GM20431 (cell line): ENCODE measurements at regions not wholly inside any gene's neighbourhood (a gene's known extent, or its start where the extent isn't known, plus 50 kb on each side); places are given as distances from the start of the nearest gene placed in this dataset.

Experiments used
- in situ Hi-C: fragments of 300-500 bp; cut with MseI, MboI; formaldehyde crosslinking; loops from one replicate; pipeline ENCODE4 v1.15.0; 2020; ENCODE audit warnings: low sequenced_read_pairs; ENCODE audit not compliant: unreplicated experiment

DNA sequence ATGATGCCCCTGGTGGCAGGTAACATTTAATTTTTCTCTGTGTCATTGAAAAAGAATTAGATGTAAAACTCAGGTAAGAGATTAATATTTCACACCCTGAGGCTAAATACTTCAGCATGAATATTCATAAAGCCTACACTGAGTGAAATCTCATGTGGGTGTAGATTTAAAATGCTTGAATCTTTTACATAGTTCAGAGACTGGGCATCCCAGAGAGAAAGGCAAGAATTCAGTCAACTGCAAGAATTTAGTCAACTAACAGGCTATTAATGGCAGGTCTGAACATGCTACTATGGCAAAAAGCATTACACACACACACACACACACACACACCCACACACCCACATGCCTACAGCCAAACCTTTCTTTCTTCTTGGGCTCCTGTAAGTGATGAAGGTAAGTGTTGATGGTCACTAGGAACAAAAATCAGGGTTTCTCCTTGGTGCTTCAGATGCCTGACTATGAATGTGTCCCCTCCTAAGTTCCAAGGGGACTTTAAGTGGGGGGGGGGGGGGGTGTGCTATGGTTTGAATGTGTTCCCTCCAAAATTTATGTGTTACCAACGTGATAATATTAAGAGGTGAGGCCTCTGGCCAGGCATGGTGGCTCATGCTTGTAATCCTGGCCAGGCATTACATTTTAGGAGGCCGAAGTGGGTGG is 63.7 kb upstream of the PSMD7 start:
- in situ Hi-C loops: no loop called here

DNA sequence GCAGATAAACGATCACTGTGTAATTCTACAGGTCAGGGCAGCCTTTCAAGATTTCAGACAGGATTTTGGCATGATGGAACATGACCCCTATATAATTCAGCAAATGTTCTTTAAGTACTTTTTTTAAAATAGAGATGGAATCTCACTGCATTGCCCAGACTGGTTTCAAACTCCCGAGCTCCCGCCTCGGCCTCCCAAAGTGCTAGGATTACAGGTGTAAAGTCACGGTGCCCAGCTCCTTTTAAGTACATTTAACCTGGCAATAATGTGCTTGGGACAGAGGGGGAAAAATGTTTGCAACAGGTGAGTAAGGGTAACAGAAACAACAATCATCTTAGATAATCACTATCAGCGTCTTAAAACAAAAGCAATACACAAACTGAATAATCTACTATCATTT is 66.5 kb upstream of the PSMD7 start:
- in situ Hi-C loops: no loop called here

DNA sequence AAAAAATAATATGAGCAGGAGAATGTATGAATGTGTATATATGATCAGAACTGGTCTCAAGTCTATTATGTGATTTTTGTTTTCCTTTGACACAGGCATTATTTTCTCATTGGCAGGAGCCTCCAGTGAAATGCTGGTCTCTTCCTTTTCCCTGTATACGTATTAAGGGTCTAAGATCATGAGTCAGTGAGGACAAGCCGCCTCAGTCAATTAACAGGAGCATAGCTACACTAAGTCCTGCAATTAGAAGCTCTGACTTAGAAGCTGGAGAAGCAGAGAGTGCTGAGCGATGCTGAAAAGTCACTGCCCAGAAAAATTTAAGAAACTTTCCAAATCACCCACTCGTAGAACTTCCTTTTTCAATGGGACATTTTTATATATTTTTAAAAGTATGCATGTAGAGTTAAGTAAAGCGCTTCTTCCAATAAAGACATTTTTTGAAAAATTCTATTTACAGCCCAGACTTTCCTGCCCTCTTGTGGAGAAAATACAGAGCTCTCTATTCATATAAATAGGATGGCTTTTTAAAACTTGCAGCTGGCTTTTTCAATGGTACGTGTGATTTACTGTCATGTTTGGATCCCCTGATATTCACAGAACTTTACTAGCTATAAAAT is 70.2 kb upstream of the PSMD7 start:
- in situ Hi-C loops: no loop called here

DNA sequence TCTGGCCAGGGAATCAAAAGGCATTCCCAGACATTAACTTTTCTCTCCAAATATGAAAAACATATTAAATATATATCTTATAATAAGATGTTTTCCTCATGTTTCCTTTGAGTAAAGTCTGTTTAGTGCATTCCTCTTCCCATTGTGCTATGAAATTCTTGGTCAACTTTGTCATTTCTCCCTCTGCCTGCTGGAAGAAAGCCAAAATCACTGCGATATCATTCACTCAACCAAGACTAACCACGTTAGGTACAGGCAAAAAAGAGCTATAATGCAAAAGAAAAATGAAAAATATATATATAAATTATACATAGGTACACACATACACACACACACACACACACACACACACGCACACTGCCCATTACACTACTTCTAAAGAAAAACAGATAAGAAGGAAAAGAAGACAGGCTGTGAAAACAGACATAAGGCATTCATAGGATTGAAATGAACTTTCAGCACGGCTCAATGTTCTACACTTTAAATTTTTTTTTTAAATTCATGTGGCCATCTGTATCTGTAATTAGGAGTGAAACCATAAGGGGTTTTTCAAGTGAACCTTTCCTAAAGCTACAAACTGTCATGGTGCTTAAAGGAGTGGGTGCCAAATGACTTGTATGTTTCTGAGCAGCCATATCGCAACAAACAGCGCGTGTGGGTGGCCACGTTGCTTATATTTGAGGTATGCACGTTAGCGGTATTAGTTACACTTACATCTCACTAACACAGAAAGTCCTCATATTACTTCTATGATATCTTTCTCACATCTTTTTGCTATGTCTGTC is 71.6 kb upstream of the PSMD7 start:
- in situ Hi-C loops: no loop called here

DNA sequence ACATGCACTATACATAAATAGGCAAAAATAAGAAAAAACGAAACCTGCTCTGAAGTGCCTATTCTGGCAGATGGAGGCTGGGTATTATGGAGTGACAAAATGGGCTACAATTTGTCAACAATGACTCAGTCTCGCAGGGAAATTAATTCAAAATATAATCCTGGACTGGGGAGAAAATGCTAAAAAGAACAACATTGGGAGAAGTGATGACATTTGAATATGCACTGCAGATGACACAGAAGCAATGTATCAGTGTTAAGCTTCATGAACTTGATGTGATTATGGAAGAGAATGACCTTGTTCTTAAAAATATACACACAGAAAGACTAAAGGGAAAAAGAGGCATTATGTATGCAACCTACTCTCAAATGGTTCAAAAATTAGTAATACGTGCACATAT is 74.8 kb upstream of the PSMD7 start:
- in situ Hi-C loops: no loop called here

DNA sequence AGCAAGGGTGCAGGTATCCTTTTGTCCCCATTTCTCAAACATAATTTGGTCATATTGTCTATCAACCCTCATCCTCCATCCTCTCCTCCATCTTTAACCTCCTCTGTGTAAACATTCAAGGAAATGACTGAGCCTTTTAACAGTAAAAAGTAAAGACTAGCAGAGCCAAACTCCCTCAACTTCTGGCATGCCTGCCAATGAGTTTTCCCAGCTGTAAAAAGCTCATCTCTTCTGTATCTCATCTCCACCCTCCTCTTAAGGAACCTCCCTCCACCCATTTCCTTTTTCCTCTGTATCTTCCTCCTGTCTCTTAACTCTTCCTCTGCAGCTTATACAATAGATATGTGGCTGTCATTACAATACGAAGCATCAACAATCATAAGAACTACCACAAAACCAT is 76.9 kb upstream of the PSMD7 start:
- in situ Hi-C loops: loop anchor here (10.0 kb wide), 1 partner anchor 55 kb away; no protein-coding TSS in a partner anchor

DNA sequence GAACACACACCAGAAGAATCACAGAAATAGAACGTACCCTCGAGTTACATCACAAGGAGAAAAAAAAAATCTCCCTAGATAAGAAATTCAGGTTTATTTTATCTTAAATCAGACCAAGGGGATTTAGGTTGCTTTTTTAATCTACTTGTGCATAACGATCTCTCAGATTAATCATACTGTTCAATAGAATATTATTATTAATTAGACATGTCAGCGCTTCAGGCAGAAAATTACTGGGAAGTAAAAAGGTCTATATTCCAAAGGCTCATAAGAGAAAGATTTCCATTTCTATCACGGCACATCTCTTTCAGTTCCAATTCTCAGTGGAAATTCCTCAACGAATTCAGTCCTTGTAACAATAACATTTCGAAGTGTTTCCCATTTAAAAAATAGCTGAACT is 77.7 kb upstream of the PSMD7 start:
- in situ Hi-C loops: loop anchor here (10.0 kb wide), 1 partner anchor 56 kb away; no protein-coding TSS in a partner anchor

DNA sequence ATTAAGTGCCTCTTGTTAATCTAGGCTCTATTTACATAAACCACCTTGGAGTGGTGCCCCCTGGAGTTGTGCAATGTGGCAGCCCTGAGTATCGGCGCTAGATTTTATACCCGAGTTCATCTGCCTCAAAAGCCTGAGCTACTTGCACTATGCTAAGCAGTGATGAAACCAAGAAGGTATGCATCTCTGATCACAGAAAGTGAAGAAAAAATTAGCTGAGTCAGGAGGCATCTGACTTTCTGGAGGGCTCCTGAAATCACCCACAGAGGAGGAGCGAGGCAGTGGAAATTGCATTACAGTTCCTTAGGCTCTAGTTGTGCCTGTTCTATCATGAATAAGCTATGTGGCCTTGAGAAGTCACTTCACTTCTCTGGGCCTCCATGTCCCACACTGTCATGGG is 80.3 kb upstream of the PSMD7 start:
- in situ Hi-C loops: loop anchor here (10.0 kb wide), 1 partner anchor 58 kb away; no protein-coding TSS in a partner anchor

DNA sequence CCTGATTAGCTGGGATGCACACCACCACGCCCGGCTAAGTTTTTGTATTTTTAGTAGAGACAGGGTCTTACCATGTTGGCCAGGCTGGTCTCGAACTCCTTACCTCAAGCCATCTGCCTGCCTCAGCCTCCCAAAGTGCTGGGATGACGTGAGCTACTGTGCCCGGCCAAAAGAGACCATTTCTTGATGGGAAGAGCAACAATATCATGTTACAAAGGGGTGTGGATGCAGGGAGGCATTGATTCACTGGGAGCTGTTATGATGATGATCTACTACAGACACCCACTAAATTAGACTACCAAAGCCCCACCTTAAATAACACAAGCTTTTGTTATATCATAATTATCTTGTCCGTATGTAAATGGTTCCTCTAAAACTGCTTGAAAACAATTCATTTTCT is 81.4 kb upstream of the PSMD7 start:
- in situ Hi-C loops: loop anchor here (10.0 kb wide), 1 partner anchor 60 kb away; no protein-coding TSS in a partner anchor

DNA sequence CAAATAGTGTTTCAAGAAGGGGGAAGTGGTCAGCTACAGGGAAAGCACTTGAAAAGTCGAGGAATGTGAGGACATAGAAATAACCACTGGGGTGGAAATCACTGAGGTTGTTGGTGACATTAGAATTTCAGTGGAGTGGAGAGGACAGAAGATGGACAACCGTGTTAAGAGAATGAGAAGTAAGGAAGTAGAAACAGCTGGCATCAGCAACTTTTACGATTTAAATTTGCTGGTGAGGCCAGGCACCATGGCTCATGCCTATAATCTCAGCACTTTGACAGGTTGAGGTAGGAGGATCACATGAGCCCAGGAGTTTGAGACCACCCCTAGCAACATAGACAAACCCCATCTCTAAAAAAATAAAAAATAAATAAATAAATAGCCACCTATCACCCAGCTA is 83.2 kb upstream of the PSMD7 start:
- in situ Hi-C loops: loop anchor here (10.0 kb wide), 1 partner anchor 61 kb away; no protein-coding TSS in a partner anchor

DNA sequence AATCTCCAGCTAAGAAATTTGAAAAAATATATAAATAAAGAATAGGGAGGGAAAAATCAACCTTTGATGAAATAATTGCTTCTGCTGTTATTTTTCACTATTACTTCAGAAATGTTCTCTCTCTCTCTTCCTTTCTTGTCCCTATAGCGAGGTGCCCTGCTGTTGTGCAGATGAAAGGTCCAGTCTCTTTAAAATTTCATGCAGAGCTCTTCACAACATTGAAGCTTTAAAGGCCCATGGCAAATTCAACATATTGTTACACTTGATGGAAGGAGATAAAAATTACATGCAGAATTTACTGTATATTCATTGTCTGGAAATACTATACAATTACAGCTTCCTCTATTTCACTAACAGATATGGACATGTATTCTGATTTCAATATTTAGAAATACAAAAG is 86.4 kb upstream of the PSMD7 start:
- in situ Hi-C loops: loop anchor here (10.0 kb wide), 1 partner anchor 65 kb away; no protein-coding TSS in a partner anchor

DNA sequence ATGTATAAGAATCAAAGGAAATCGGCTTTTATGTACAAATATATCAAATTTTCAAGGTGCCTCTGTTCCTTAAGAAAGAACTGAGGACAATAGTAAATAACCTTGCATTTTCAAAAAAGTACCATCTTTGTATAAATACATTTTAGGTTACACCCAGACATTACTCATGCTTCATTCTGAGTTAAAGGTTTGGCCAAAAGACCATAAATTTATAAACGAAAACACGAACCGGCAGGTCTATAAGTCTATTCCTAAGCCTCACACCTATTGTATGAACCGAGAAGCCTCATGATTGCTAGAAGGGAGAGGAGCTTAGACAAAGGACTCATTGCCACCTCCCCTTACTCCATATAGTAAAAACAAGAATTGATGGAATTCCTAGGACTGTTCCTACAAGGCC is 94.6 kb upstream of the PSMD7 start:
- in situ Hi-C loops: no loop called here

DNA sequence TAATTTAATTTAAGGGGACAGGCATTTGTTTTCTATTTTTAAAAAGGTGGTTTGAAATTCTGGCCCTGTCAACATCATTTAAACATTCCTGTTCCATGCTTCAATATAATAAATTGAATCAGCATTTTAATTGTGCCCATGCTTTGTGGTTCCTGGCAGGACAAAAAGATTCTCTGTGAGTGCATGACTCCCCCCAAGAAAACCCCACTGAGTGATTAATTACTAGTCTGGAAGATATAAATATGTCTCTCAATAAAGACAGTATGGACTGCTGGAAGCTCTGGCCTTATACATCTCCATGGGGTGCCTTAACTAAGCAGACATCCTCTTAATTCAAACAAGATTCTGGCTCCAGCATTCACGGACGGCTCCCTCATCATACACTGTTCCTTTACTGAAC is 95.0 kb upstream of the PSMD7 start:
- in situ Hi-C loops: no loop called here

DNA sequence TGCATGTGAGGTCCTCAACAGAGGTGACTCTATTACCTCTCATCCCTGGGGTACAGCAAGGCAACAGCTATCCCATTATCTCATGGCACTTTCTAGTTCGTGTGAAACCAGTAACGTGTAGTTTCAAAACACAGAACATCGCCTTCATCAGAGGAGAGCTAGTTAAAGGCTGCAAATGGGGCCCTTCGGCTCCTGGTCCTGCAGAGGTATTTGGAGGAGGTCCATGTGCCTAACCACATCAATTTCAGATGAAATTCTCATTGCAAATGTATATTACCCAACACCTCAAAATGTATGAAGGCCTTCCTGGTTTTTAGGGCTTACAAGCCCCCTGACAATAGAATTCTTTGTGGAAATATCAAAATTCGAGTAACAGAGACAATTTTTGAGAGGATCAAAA is 95.7 kb upstream of the PSMD7 start:
- in situ Hi-C loops: no loop called here

DNA sequence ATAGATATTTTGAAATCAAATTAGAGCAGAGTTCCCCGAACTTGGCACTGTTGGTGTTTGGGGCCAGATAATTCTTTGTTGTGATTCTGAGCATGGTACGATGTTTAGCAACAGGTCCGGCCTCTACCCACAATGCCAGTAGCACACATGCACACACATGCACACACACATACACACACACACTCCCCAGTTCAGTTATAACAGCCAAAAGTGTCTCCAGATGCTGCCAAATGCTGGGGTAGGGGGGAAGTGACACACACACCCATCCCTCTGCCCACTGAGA is 96.8 kb upstream of the PSMD7 start:
- in situ Hi-C loops: no loop called here

DNA sequence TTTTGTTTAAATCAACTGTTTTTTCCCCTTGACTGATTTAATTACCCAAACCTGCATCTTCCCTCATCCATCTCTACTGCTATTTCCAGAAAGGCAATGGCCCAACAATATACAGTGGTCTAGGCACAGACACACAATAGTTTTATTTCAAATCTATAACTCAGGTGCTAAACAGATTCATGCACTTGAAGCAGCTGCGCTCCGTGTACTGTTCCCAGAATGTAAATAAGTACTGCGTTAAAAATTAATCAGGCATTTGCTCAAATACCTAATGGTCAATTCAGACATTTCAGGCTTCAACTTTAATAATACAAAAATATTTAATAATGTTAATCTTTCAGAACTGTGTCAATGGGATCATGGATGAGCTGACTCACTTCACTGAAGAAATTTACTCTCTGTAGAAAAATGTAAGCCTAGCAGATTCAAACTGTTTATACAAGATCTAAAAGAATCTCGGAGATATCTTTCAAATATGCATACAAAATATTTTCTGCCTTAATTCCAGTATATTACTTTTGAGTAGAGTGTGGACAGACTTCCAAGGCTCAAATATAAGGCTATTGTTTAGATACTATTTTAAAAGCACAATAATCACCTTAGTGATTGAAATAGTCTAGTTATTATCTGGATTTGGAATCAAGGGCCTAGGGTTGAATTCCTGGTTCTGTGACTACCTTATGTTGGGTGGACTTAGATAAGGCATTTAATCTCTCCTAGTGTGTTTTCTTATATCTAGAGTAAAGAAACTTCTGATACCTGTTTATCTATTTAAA is 97.4 kb upstream of the PSMD7 start:
- in situ Hi-C loops: no loop called here

DNA sequence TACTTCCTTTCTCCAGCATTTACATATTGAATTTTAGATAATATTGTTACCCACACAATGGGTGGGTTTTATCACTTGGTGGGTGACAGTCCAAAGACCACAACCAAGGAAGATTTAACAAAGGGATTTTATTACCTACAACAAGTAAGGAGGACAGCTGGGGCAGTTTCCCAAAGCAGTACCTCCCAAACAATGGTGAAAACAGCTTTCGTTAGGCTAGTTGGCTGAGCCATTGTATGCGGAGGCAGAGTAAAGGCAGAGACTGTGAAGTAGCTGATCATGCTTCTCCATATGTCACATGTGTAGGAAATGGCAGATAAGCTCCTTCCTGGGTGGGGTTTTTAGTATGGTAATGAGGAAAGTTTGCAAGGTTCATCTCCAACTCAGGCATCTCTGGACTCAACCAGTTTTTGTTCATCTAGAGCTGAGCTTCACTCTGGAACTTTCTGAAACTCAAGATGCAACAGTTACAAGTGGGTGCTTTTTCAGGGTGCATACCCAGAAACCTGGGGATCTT is 104.3 kb upstream of the PSMD7 start:
- in situ Hi-C loops: no loop called here

DNA sequence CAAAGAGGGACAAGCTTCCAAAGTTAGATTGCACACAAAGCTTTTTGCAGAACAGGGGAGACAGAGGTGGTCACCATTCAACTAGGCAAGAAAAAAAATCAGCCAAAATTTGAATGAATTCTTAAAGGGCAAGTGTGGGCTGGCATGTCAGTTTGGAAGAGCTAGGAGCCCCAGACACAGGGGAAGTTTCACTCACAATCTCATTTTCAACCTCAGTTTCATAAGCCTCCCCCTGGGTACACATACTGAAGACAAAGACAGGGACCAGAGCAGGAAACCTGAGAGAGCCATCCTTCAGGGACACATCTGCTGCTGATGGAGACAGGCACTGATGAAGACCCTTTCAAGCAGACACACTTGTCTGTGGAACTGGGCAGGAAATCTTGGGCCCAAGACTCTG is 106.3 kb upstream of the PSMD7 start:
- in situ Hi-C loops: no loop called here

DNA sequence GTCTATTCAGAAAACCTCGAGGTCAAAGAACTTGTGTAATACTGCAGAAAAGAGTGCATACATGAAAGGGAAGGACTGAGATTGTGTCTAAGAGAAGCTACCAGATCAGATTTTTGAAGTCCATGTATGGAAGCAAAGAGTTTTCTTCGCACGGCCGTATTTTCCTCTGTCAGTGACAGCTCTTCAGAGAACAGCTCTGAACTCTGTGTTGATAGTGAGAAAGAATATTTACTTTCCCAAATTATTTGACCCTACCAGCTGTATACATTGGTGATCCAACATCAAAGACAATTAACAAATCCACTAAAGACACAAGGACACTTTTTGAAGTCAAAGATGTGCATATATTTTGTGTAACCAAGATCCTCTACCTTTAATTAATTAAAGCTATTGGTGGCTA is 107.8 kb upstream of the PSMD7 start:
- in situ Hi-C loops: no loop called here

DNA sequence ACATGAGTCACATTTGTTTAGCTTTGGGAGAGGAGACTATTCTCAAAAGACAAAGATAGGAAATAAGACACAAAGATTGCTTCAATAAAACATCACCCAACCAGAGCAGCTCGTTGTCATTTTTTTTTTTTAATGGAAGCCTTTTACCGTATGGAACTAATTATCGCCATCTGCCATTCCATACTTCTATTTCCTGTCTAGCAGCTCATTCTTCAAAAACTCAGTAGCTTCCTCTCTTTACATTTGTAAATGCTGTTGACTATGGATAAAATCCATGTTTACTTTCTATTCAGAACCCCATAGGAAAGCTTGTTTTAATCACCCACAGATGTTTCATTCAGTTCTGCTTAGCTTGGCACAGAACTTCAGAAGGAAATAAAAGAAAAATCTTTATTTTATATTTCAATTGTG is 110.0 kb upstream of the PSMD7 start:
- in situ Hi-C loops: no loop called here
